SK-N-SH (cell line): ENCODE measurements at regions not wholly inside any gene's neighbourhood (a gene's known extent, or its start where the extent isn't known, plus 50 kb on each side); places are given as distances from the start of the nearest gene placed in this dataset.

Experiments used
- MAX ChIP-seq: IDR thresholded peaks from 2 replicates; pipeline ENCODE4 v1.4.0; 2012; ENCODE audit warnings: low read depth
- PBX3 ChIP-seq: IDR thresholded peaks from 2 replicates; pipeline ENCODE4; 2012

GRCh38 chr10:20627087-20627486 is 270.0 kb downstream of the NEBL start:
- TF ChIP-seq MAX (no peak), PBX3 (no peak)
